Limb (tissue), 2 donors: ENCODE measurements at regions not wholly inside any gene's neighbourhood (a gene's known extent, or its start where the extent isn't known, plus 50 kb on each side); places are given as distances from the start of the nearest gene placed in this dataset.
"Not testable (repeated sequence)": the region's sequence is repeated elsewhere in the genome, so short reads cannot be mapped to it uniquely, and the experiment has no call there.

ENCODE experiments used
- DNase-seq, 2 donors: peaks; one replicate each; pipeline ENCODE4 v3.0.0-alpha.2; 2016; ENCODE audit errors: extremely low spot score in 2 of 2

GRCh38 chr4:126412310-126412709, 1097.6 kb downstream of the FAT4 start:
- DNase-seq, result not testable (repeated sequence)

DNA sequence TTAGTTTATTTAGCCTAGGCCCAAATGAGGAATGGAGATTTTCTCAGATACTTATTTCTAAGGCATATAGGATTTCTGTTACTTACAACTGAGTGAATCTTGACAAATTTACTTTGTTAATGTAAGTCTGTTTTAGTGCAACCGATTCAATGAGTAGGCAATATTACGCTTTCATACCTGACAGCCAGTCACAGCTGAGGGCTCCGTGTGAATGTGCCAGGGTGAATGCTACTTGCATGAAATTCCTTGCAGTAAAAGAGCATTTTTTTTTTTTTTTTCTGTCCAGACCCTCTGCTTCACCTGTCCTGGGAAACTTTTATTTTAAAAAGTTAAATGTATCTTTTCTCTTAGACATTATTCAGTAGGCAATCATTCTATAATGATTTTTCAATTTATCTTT, 1100.0 kb downstream of the FAT4 start:
- DNase-seq, result no peak

- DNase-seq, result no peak
Measured at GRCh38 chr4:126419266-126419665, 1104.5 kb downstream of the FAT4 start.

DNA sequence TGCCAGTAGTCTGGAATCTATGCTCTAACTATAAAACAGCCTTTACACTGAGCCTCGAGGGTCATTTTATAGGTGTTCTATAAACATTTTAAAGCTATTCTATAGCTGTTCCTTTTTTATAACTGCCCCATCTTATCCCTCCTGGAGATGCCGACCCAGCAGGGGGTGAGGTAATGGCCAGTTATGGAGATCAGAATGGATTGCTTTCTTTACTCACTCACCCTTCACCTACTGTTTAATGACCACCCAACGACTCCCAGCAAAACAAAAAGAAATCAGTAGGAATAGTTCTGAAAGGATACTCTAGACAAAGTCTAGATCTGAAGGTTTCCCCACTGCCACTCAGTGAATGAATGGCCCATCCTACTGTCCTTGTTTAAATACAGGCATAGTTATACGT, 1113.1 kb downstream of the FAT4 start:
- no peak for DNase-seq

GRCh38 chr4:126431049-126431448, 1116.3 kb downstream of the FAT4 start:
- DNase-seq, result no peak

- no peak for DNase-seq
Measured at GRCh38 chr4:126435491-126435890, 1120.7 kb downstream of the FAT4 start.

GRCh38 chr4:126440297-126440696, 1125.5 kb downstream of the FAT4 start:
- DNase-seq, result no peak

DNA sequence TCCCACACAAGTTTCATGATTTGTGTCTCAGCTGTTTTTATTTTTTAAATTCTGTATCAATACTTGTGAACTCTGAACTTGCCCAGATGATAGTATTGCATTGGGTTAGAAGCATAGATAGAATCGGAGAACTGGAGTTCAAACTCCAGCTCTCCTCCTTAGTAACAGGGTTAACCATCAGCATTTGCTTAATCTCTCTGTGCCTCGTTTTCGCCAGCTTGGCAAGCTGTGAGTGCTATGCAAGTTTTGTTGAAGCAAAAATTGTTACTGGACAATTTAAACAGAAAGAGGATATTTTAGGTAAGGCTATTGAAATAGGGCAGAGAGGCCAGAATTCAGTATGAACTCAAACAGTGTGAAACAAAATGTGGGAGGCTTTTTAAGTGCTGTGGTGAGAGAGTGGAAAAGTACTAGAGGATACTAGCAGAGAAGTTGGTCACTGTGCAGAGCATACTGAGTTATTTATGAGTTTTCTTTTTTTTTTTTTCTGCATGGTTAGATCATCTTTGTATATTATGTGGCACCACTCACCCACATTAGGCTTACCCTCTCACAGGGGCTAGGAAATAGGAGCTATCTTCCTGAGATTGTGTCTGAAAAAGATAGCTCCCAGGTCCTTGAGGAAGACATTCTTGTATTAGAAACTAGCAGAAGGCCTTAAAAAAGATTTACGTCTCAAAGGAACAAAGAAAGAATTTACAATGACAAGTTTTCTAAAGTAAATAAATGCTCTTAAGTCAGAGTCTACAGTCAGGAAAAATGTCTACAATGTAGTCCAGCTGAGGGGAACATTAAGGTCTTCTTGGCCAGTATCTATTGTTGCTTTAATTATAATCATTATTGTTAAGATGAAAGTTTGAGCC, 1126.6 kb downstream of the FAT4 start:
- no peak for DNase-seq

DNA sequence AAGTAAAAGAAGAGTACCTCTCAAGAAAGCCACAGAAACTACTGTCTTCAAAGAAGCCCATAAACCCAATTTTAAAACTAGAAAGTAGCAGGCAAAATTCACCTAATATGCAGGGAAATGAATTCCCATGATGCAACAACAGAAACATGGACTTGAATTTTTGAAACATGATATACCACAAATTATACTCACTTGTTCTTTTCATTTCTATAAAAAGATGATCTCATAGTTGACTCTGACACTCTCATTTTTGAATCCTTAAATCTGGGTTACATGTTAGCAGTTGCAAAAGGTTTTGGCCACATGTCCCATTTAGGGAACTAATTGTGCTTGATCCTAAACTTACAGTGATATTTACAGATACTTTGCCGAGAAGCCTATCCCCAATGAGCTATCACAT, 1130.8 kb downstream of the FAT4 start:
- no peak for DNase-seq

DNA sequence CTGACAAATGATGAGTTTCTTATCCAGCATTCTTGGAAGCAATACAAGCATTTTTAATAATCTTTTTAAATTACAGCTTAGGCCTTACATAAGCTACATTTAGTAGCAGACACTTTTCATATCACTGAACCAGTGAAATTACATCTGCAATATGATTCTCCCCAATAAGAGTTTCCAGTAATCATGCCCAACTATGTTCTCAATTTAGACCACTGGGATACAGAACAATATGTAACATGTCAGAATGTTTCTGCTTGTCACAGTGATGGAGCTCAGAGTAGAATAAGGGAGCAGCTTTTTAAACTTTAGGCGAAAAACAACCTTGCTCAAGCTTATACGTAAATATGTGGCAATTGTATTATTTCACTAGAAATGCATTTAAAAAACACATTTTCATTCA, 1132.2 kb downstream of the FAT4 start:
- no peak for DNase-seq

DNA sequence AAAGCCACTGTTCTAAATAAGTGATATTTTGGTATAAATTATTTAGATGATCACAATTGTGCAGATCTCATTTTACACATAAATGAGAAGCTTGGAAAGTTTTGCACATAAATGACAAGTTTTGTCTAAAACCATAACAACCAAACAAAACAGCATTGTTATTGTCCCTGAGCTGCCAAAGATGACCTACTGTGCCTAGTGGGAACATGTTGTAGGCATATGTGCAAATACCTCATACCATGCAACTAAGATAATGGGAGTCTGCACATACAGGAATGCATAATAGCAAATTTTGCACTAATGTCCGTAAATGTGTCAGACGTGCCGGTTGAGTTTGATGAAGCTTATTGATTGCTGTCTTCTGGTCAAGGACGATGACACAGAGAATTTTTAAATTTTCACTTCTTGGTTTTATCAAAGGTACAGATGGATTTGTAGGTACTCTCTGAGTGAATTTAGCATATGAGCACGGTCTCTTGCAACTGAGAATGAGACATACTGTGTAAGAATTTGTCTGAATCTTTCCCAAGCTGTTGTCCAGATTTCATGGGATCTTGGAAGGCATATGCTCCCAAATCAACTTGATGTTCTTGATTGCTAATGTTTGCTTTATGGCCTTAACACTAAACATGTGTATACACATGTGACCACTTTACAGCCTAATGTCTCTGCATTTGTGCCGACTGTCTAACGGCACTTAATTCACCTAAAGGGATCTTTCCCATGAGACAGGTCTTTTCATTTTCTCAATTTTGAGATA, 1133.5 kb downstream of the FAT4 start:
- DNase-seq, result peak in 1 of 2 donors; percentile 50

DNA sequence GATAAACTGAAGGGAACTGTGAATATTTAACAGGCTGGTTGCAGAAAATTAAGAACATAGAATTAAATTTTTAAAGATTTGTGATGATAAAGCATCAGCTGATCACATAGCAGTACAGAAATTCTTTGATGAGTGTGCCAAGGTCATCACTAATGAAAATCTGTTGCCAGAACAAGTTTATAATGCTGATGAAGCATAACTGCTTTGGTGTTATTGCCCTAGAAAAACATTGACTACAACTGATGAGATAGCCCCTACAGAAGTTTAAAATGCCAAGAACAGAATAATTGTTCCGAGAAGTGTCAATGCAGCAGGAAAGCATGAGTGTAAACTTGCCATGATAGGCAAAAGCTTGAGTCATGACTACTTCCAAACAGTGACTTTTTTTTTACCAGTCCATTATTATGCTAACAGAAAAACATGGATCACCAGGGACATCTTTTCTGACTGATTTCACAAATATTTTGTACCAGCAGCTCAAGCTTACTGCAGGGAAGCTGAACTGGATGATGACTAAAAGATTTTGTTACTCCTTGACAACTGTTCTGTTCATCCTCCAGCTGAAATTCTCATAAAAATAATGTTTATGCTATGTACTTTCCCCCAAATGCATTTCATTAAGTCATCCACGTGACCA, 1136.6 kb downstream of the FAT4 start:
- no peak for DNase-seq

GRCh38 chr4:126455865-126456264, 1141.1 kb downstream of the FAT4 start:
- no peak for DNase-seq

- DNase-seq, result no peak
Measured at GRCh38 chr4:126458993-126459392, 1144.2 kb downstream of the FAT4 start.

DNA sequence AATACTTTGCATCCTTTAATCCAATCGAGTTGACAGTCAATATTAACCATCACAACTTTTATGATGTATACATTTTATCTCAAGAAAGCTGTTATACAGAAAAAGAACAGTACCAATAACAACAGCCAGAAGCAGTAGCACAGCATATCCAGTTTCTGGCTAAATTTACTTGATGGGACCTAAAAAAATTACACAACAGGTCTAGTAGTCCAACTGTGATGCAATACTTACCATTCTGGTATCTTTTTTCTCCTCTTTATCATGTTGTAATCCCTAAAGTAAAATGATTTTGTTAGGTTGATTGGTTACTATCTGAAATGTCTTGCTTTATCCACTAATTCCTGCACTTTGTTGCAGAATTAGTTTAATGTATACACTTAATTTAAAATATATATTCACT, 1150.6 kb downstream of the FAT4 start:
- no peak for DNase-seq

- no peak for DNase-seq
Measured at GRCh38 chr4:126466848-126467247, 1152.1 kb downstream of the FAT4 start.

DNA sequence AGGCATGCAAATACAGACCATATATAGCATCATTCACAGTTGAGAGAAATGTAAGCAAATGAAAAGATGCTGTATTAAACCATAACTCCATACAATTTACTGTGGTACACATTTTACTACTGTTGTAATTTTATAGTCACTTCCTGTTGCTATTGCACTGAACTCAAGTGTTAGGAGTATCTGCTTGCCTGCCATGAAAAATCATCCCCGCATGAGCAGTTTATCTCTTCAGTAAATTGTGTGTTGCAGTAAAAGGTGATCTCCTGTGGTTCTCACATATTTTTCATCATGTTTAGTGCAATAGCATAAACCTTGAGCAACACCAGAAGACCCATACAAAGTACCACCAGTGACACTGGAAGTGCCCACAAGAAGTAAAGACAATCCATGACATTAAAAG, 1153.4 kb downstream of the FAT4 start:
- DNase-seq, result no peak

- DNase-seq, result no peak
Measured at GRCh38 chr4:126470862-126471261, 1156.1 kb downstream of the FAT4 start.

DNA sequence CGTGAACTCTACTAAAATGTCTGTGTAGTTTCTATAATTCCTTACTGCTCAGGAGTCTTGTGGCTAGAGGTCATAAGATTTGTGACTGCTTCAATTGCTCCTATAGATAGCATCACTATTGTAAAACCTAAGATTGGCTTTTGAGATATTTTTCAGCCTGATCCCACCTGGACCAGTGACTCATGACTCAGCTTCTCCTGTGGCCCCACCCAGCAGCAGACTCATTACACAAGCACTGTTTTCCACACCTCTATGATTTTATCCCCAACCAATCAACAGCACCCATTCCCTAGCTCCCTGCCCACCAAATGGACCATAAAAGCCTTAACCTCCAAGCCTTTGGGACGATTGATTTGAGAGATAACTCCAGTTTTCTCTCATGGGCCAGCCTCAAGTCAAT, 1157.0 kb upstream of the INTU start:
- no peak for DNase-seq

GRCh38 chr4:126479709-126480108, 1153.0 kb upstream of the INTU start:
- DNase-seq, result no peak

DNA sequence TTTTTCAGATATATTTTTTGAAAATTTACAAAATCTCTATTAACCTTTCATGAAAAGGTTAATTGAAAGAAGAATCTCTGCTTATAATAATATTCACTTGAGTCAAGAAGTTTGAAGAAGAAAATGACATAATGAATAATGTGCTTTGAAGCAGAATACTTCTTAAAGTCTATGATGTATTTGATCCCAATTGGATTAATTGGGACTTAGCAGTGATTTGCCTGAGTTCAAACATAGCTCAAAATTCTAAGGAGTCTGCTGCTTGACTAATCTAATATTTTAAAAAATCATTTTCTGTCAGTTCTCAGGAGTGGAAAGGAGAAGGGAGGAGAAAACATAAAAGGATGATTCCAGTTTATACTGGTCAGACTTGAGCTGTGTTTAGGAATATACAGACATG, 1150.4 kb upstream of the INTU start:
- no peak for DNase-seq

DNA sequence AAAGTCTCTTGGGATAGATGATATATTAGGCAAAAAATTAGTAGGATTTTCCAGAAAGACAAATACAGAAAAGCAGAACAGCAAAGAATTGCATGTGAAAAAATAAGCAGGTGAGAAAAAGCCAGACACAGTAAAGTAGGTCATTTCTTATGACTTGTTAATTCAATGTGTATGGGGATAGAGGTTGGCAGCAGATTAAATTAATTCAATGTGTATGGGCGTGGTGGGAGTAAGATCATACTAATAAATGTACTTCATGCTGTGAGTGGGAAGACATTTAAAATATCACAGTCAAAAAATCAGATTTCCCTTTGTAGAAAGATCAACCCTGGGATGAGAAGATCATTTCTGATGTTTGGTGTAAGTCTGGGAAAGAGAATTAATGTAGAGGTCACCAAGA, 1146.4 kb upstream of the INTU start:
- DNase-seq, result no peak
